H1 (cell line): ENCODE measurements at regions not wholly inside any gene's neighbourhood (a gene's known extent, or its start where the extent isn't known, plus 50 kb on each side); places are given as distances from the start of the nearest gene placed in this dataset.

Experiments
- TF ChIP-seq, protein P1 (sequence below): fragments of 300-600 bp; sonication (generic); IDR thresholded peaks from 2 replicates; pipeline ENCODE4 v1.7.1; 2012; ENCODE audit warnings: low read length, moderate library complexity, mild to moderate bottlenecking, inconsistent platforms; ENCODE audit not compliant: insufficient replicate concordance

DNA sequence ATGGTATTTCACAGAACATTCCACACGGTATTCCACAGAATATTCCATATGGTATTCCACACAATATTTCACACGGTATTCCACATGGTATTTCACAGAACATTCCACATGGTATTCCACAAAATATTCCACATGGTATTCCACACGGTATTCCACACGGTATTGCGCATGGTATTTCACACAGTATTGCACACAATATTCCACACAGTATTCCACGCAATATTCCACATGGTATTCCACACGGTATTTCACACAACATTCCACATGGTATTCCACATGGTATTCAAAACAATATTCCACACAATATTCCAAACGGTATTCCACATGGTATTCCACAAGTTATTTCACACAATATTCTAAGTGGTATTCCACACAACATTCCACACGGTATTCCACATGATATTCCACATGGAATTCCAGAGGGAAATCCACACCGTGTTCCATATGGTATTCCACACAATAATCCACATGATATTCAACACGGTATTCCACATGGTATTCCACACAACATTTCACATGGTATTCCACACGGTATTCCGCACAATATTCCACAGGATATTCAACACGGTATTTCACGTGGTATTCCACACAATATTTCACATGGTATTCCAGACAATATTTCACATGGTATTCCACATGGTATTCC, 136.7 kb upstream of the CHST15 start (continued):
- TF ChIP-seq, protein P1, sequence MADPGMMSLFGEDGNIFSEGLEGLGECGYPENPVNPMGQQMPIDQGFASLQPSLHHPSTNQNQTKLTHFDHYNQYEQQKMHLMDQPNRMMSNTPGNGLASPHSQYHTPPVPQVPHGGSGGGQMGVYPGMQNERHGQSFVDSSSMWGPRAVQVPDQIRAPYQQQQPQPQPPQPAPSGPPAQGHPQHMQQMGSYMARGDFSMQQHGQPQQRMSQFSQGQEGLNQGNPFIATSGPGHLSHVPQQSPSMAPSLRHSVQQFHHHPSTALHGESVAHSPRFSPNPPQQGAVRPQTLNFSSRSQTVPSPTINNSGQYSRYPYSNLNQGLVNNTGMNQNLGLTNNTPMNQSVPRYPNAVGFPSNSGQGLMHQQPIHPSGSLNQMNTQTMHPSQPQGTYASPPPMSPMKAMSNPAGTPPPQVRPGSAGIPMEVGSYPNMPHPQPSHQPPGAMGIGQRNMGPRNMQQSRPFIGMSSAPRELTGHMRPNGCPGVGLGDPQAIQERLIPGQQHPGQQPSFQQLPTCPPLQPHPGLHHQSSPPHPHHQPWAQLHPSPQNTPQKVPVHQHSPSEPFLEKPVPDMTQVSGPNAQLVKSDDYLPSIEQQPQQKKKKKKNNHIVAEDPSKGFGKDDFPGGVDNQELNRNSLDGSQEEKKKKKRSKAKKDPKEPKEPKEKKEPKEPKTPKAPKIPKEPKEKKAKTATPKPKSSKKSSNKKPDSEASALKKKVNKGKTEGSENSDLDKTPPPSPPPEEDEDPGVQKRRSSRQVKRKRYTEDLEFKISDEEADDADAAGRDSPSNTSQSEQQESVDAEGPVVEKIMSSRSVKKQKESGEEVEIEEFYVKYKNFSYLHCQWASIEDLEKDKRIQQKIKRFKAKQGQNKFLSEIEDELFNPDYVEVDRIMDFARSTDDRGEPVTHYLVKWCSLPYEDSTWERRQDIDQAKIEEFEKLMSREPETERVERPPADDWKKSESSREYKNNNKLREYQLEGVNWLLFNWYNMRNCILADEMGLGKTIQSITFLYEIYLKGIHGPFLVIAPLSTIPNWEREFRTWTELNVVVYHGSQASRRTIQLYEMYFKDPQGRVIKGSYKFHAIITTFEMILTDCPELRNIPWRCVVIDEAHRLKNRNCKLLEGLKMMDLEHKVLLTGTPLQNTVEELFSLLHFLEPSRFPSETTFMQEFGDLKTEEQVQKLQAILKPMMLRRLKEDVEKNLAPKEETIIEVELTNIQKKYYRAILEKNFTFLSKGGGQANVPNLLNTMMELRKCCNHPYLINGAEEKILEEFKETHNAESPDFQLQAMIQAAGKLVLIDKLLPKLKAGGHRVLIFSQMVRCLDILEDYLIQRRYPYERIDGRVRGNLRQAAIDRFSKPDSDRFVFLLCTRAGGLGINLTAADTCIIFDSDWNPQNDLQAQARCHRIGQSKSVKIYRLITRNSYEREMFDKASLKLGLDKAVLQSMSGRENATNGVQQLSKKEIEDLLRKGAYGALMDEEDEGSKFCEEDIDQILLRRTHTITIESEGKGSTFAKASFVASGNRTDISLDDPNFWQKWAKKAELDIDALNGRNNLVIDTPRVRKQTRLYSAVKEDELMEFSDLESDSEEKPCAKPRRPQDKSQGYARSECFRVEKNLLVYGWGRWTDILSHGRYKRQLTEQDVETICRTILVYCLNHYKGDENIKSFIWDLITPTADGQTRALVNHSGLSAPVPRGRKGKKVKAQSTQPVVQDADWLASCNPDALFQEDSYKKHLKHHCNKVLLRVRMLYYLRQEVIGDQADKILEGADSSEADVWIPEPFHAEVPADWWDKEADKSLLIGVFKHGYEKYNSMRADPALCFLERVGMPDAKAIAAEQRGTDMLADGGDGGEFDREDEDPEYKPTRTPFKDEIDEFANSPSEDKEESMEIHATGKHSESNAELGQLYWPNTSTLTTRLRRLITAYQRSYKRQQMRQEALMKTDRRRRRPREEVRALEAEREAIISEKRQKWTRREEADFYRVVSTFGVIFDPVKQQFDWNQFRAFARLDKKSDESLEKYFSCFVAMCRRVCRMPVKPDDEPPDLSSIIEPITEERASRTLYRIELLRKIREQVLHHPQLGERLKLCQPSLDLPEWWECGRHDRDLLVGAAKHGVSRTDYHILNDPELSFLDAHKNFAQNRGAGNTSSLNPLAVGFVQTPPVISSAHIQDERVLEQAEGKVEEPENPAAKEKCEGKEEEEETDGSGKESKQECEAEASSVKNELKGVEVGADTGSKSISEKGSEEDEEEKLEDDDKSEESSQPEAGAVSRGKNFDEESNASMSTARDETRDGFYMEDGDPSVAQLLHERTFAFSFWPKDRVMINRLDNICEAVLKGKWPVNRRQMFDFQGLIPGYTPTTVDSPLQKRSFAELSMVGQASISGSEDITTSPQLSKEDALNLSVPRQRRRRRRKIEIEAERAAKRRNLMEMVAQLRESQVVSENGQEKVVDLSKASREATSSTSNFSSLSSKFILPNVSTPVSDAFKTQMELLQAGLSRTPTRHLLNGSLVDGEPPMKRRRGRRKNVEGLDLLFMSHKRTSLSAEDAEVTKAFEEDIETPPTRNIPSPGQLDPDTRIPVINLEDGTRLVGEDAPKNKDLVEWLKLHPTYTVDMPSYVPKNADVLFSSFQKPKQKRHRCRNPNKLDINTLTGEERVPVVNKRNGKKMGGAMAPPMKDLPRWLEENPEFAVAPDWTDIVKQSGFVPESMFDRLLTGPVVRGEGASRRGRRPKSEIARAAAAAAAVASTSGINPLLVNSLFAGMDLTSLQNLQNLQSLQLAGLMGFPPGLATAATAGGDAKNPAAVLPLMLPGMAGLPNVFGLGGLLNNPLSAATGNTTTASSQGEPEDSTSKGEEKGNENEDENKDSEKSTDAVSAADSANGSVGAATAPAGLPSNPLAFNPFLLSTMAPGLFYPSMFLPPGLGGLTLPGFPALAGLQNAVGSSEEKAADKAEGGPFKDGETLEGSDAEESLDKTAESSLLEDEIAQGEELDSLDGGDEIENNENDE, result no peak
